Ascending aorta (tissue), 2 donors: ENCODE measurements at regions not wholly inside any gene's neighbourhood (a gene's known extent, or its start where the extent isn't known, plus 50 kb on each side); places are given as distances from the start of the nearest gene placed in this dataset.

Source experiments
- DNase-seq, 2 donors: peaks; one replicate each; pipeline ENCODE4 v3.0.0-alpha.2; 2019; ENCODE audit warnings: low spot score in 2 of 2
- H3K27ac ChIP-seq, 2 donors: fragments of 200-600 bp; sonication (generic); one replicate each; pipeline ENCODE4 v1.5.1; 2016 to 2017; ENCODE audit warnings: mild to moderate bottlenecking in 1 of 2
- H3K27me3 ChIP-seq: fragments of 200-600 bp; sonication (generic); one replicate; pipeline ENCODE4 v1.5.1; 2017
- H3K36me3 ChIP-seq, 2 donors: fragments of 200-600 bp; sonication (generic); one replicate each; pipeline ENCODE4 v1.5.1; 2016
- H3K4me1 ChIP-seq, 2 donors: fragments of 200-600 bp; sonication (generic); one replicate each; pipeline ENCODE4 v1.5.1; 2016 to 2017; ENCODE audit warnings: mild to moderate bottlenecking in 1 of 2
- H3K4me3 ChIP-seq, 2 donors: fragments of 200-600 bp; sonication (generic); one replicate each; pipeline ENCODE4 v1.5.1; 2016 to 2017; ENCODE audit warnings: mild to moderate bottlenecking in 1 of 2
- H3K9me3 ChIP-seq, 2 donors: fragments of 200-600 bp; sonication (generic); one replicate each; pipeline ENCODE4 v1.5.1; 2016
- intact Hi-C: fragments of 100-400 bp; cut with DNase I; formaldehyde crosslinking; loops from one replicate; pipeline ENCODE4 v1.15.1; 2023
- TF ChIP-seq, protein P1 (sequence below), 3 experiments: fragments of 200-600 bp in 2 of 3; fragments of 450-650 bp in 1 of 3; sonication (generic) in 2 of 3; IDR thresholded peaks; one replicate each; pipeline ENCODE4 v1.5.1; 2016 to 2019; ENCODE audit warnings: antibody characterized with exemption in 3 of 3, mild to moderate bottlenecking in 1 of 3, moderate library complexity in 1 of 3

DNA sequence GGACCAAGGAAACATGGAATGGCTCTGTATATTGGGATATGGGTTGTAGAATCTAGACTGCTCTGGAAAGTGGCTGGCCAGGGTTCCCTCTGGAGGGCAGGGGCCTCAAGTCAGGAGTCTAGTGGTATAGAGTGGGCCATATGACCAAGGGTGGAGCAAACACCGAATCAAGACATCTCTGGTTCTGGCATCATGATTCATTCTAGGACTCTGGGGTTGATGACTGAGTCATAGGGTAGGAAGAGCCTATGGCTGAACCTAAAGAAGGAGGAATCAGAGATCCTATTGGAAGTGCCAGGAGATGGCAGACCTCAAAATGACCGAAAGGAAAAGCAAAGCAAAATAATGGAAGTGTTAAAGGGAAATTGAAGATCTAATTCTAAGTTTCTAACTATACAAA is 356.4 kb upstream of the PRICKLE1 start:
- Histone ChIP-seq H3K27me3 (no peaks in the 10 kb centered on the region), H3K4me3 (no peak overlapping the region), H3K9me3 (peaks cover 0 to 3% of the 10 kb centered on the region in 2 donors), H3K36me3 (no peaks in the 10 kb centered on the region), H3K4me1 (no peaks in the 10 kb centered on the region), H3K27ac (no peak overlapping the region)
- intact Hi-C loops, result no loop called here
- no peak for DNase-seq
- TF ChIP-seq, protein P1, sequence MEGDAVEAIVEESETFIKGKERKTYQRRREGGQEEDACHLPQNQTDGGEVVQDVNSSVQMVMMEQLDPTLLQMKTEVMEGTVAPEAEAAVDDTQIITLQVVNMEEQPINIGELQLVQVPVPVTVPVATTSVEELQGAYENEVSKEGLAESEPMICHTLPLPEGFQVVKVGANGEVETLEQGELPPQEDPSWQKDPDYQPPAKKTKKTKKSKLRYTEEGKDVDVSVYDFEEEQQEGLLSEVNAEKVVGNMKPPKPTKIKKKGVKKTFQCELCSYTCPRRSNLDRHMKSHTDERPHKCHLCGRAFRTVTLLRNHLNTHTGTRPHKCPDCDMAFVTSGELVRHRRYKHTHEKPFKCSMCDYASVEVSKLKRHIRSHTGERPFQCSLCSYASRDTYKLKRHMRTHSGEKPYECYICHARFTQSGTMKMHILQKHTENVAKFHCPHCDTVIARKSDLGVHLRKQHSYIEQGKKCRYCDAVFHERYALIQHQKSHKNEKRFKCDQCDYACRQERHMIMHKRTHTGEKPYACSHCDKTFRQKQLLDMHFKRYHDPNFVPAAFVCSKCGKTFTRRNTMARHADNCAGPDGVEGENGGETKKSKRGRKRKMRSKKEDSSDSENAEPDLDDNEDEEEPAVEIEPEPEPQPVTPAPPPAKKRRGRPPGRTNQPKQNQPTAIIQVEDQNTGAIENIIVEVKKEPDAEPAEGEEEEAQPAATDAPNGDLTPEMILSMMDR (IDR thresholded peaks at IDR 0.05), result no peak

DNA sequence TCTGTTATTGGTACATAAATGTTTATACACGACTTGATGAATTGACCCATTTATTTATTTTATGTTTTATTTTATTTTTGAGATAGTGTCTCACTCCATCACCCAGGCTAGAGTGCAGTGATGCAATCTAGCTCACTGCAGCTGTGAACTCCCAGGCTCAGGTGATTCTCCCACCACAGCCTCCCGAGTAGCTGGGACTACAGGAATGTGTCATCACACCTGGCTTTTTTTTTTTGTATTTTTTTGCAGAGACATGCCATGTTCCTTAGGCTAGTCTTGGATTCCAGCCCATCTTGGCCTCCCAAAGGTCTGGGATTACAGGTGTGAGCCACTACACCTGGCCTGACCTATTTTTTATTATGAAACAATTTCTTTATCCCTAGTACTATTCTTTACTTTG is 355.0 kb upstream of the PRICKLE1 start:
- no peaks in the 10 kb centered on the region for H3K36me3 ChIP-seq
- intact Hi-C loops, result no loop called here
- H3K27me3 ChIP-seq, result no peaks in the 10 kb centered on the region
- H3K4me3 ChIP-seq, result no peak overlapping the region
- no peak overlapping the region for H3K27ac ChIP-seq
- no peak for DNase-seq
- H3K4me1 ChIP-seq, result no peaks in the 10 kb centered on the region
- TF ChIP-seq, protein P1 (IDR thresholded peaks at IDR 0.05), result no peak
- peaks cover 0 to 3% of the 10 kb centered on the region in 2 donors for H3K9me3 ChIP-seq

DNA sequence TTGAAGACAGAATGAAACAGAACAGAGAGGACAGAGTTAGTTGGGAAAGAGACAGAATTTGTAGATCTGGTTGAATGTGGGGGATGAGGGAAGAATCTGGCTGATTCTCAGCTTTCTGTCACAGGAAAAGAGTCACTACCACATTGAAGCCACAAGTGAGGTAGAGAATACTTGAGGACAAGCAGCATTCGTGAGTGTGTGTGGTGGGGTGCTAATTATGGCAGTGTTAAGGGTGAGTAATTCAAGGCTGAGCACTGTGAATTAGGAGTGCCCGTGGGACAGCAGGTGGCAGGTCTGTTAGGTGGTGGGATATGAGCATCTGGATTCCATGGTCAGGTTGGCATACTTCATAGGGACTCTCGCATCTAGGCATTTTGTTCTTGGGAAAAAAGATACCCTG is 347.4 kb upstream of the PRICKLE1 start:
- H3K4me1 ChIP-seq, result no peaks in the 10 kb centered on the region
- peaks cover 0 to 9% of the 10 kb centered on the region in 2 donors for H3K9me3 ChIP-seq
- no peak overlapping the region for H3K27ac ChIP-seq
- intact Hi-C loops, result no loop called here
- no peaks in the 10 kb centered on the region for H3K27me3 ChIP-seq
- TF ChIP-seq, protein P1 (IDR thresholded peaks at IDR 0.05), result no peak
- no peak overlapping the region for H3K4me3 ChIP-seq
- H3K36me3 ChIP-seq, result no peaks in the 10 kb centered on the region
- no peak for DNase-seq

DNA sequence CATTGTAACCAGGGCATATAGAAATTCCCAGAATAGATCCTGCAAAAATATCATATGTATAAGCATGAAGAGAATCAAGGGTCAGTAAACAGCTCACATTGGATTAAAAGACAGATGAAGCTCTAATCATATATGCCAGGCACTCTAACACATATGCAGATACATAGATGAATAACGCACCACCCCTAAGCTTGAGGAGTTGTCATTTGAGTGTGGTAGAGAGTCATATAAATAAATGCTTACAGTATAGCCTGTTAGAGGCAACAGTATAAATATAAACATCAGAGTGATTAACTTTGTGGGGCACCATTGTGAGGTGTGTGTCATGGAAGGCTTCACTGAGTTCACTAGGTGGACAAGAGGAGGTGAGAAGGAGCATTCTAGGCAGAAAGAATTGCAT is 346.7 kb upstream of the PRICKLE1 start:
- Histone ChIP-seq H3K27ac (no peak overlapping the region), H3K4me3 (no peak overlapping the region), H3K27me3 (no peaks in the 10 kb centered on the region), H3K4me1 (no peaks in the 10 kb centered on the region), H3K36me3 (no peaks in the 10 kb centered on the region), H3K9me3 (peaks cover 0 to 9% of the 10 kb centered on the region in 2 donors)
- TF ChIP-seq, protein P1 (IDR thresholded peaks at IDR 0.05), result no peak
- no peak for DNase-seq
- intact Hi-C loops, result no loop called here

DNA sequence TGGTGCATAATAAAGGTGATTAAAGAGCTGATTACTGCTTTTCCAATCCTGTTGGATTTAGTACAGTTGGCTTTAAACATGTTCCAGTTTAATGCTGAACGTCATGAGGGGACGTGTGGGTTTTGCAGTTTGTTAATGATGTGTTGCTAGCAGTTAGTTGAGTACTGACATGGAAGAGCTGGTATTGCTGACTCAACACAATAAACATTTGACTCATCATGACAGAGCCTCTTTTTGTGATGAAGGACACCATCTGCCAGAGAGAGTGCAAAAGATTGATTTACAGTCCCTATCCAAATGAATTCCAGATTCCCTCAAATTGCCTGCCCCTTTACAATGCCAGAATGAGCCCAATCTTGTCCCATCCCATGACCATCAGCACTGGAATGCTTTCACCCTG is 346.2 kb upstream of the PRICKLE1 start:
- no peak overlapping the region for H3K27ac ChIP-seq
- H3K4me1 ChIP-seq, result no peaks in the 10 kb centered on the region
- H3K27me3 ChIP-seq, result no peaks in the 10 kb centered on the region
- no peak overlapping the region for H3K4me3 ChIP-seq
- intact Hi-C loops, result no loop called here
- H3K36me3 ChIP-seq, result no peaks in the 10 kb centered on the region
- TF ChIP-seq, protein P1 (IDR thresholded peaks at IDR 0.05), result no peak
- peaks cover 0 to 6% of the 10 kb centered on the region in 2 donors for H3K9me3 ChIP-seq
- no peak for DNase-seq

DNA sequence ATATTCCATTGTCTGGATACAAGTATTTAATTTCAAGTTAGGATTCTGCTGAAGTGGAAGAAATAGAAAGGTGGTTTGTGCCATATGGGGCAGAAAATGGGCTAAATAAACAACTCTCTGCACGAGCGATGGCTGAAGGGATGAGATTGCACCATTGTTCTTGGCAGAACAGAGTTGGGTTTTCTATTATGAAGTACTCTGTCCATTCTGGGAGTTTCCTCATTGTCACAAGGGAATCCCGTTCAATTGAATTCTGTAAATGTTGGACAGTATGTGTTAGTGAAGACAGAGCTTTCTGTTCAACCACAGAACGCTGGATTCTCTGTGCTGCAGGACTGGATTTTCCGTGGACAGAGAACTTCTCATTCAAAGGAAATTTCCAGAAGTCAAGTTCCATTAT is 345.5 kb upstream of the PRICKLE1 start:
- DNase-seq, result no peak
- Histone ChIP-seq H3K27me3 (no peaks in the 10 kb centered on the region), H3K4me3 (no peak overlapping the region), H3K4me1 (no peaks in the 10 kb centered on the region), H3K36me3 (no peaks in the 10 kb centered on the region), H3K9me3 (peaks cover 0 to 6% of the 10 kb centered on the region in 2 donors), H3K27ac (no peak overlapping the region)
- TF ChIP-seq, protein P1 (IDR thresholded peaks at IDR 0.05), result no peak
- intact Hi-C loops, result no loop called here
